Retinal pigment epithelial cell (primary cell): ENCODE measurements at regions not wholly inside any gene's neighbourhood (a gene's known extent, or its start where the extent isn't known, plus 50 kb on each side); places are given as distances from the start of the nearest gene placed in this dataset.

ENCODE experiments used
- DNase-seq: peaks from one replicate; pipeline ENCODE4 v3.0.0-alpha.2; 2010; ENCODE audit warnings: low read depth
- H3K4me3 ChIP-seq: 2 replicates; pipeline ENCODE4 v1.5.1; 2011; ENCODE audit warnings: mild to moderate bottlenecking, low read length, control low read depth, moderate library complexity
- TF ChIP-seq, protein P1 (sequence below): conservative IDR thresholded peaks from 2 replicates; pipeline ENCODE4 v1.5.1; 2011; ENCODE audit warnings: low read depth, low read length, control low read depth, inconsistent platforms

DNA sequence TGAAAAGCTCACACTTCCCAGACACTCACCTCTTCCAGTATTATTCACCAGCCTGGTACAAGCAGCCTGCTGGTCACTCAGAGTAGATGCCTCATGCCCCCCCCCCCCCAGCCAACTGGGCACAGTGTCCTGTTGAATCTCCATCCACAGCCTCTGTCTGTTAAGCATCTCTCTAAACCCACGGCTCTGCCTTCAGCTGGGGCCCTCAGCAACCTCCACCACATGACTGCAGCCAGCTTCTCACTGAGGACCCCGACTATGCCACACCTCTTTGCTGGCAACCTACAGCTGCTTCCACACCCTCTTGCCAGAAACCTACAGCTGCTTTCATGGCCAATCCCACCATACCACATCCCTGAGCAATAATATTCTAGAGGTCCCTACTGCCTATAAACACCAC is 113.1 kb downstream of the RHOU start:
- DNase-seq: no peak
- no peak overlapping the region for H3K4me3 ChIP-seq
- TF ChIP-seq, protein P1, sequence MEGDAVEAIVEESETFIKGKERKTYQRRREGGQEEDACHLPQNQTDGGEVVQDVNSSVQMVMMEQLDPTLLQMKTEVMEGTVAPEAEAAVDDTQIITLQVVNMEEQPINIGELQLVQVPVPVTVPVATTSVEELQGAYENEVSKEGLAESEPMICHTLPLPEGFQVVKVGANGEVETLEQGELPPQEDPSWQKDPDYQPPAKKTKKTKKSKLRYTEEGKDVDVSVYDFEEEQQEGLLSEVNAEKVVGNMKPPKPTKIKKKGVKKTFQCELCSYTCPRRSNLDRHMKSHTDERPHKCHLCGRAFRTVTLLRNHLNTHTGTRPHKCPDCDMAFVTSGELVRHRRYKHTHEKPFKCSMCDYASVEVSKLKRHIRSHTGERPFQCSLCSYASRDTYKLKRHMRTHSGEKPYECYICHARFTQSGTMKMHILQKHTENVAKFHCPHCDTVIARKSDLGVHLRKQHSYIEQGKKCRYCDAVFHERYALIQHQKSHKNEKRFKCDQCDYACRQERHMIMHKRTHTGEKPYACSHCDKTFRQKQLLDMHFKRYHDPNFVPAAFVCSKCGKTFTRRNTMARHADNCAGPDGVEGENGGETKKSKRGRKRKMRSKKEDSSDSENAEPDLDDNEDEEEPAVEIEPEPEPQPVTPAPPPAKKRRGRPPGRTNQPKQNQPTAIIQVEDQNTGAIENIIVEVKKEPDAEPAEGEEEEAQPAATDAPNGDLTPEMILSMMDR: no peak

DNA sequence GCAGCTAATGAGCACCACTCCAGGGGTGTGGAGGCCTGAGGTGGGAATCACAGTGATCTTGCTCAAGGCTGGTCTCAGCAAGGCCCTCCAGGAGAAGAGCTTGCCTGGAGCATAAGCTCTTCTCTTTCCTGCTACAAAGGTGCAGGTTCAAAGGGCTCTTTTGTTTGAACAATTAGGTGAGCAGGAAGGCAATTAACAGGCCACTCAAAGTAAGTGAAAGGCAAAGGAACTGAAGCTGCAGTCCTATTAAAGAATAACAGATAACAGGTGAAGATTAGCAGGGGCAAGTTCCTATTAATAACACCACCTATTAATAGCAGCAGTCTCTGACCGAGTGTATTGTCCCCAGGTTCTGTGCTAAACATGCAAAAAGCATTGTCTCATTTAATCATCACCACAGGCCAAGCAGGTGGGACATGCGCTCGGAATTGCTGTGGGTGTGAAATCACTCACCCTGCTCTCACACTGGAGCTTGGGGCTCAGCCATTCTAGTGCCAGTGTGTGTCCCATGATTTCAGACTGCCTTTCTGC is 113.8 kb downstream of the RHOU start:
- TF ChIP-seq, protein P1: no peak
- no peak overlapping the region for H3K4me3 ChIP-seq
- DNase-seq: no peak

DNA sequence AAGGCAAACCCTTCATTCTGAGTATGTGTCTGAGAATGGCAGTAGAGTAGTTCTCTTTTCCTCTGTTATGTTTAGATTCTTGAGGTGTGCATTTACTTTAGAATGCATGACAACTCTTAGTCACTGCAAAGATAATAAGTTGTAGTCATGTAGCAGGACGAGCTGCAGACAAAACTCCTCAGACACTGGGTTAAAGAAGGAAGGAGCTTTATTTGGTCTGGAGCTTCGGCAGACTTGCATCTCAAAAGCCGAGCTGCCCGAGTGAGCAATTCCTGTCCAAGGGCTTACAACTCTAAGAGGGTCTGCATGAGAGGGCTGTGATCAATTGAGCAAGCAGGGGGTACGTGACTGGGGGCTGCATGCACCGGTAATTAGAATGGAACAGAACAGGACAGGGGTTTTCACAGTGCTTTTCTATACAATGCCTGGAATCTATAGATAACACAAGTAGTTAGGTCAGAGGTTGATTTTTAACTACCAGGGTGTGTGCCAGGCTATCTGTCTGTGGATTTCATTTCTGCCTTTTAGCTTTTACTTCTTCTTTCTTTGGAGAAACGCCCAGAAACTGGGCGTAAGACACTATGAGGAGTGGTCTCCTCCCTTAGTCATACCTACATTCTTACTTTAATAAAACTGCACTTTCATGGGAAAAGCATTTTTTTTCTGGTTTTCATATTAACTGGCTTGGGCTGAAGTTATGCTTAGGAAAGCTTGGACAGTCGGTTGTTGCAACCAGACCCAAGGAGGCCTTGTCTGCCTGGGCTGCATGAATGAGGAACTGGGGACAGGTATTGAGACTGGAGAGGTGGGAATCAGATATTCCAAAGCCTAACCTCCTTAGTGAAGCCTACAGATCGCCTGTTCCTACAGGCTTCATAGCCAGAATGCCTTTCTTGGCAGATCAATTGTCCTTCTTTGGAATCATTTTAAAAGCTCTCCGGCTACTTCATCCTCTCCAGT is 115.1 kb downstream of the RHOU start:
- no peak for DNase-seq
- TF ChIP-seq, protein P1: no peak
- H3K4me3 ChIP-seq: no peak overlapping the region

DNA sequence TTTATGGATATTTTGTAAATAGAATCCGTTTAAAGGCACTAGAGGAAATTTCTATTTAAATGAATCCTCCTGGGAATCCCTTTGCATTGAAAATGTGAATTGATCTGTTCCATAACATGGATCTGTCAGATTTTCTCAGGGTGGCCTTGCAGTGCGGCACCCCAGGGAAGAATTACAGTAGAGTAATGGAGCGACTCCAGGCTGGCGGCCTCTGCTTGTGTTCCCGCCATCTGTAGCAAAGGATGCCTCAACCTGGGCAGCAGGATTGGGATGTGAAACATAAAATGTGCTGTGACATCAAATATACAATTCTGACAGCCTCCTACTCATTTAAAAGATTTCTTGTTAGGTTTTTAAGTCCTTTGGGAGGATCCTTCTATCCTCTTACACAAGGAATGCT is 115.9 kb downstream of the RHOU start:
- DNase-seq: no peak
- TF ChIP-seq, protein P1: no peak

DNA sequence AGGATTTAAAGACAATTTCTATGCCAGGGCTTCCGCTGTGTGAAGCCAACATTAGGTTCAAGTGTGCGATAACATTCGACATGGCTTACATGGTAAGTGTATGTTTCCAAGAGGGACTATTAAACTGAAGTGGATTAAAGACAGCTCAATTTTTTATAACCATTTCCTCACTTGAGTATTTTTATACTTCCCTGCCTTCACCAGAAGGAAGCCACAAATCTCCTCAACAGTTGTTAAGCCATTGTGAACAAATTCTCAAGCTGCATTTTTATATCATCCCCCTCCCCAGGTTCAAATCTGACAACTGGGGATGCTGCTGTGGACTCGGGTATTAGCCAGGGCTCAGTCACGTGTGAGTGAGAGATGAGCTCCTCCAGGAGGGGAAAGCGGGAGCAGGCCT is 116.3 kb downstream of the RHOU start:
- H3K4me3 ChIP-seq: no peak overlapping the region
- TF ChIP-seq, protein P1: no peak
- DNase-seq: no peak

More for the DNA sequence above, 115.9 kb downstream of the RHOU start:
- no peak overlapping the region for H3K4me3 ChIP-seq

DNA sequence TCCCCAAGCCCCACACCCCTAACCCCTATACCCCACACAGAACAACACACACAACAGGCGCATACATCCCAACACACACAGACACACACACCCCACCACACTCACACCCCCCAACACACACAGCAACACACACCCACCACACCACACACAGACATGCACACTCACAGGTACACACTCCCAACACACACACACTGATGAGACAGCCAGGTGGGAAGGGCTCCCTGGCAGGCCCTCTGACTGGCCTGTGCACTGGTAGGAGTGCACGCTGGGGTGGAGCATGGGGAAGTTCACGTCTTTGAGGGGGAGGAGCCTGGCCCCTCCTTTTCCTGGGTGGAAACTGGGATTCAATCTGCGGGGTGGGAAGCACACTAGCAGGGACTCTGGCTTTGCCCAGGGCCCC is 116.7 kb downstream of the RHOU start:
- H3K4me3 ChIP-seq: no peak overlapping the region
- TF ChIP-seq, protein P1: no peak
- no peak for DNase-seq
